ENCODE measurements at regions not wholly inside any gene's neighbourhood (a gene's known extent, or its start where the extent isn't known, plus 50 kb on each side); places are given as distances from the start of the nearest gene placed in this dataset.

DNA sequence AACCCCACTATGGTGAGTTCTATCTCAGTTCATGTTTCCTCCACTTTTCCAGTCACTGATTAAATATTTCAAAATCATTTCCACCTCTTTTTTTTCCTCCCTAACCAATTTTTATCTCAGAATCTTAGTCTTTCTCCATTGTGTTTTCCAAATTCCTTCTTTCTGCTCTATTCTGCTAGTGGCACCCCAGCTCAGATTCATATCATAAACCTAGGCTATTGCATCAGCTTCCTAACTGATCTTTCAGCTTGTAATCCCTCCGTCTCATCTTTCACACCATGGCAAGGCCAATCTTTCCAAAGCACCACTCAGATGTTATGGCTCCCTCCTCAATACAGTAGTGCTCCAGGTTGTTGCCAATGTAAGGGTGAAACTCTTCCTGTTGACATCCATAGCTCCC lies 631.9 kb downstream of the PLPP3 start:
- TF ChIP-seq, protein P1, sequence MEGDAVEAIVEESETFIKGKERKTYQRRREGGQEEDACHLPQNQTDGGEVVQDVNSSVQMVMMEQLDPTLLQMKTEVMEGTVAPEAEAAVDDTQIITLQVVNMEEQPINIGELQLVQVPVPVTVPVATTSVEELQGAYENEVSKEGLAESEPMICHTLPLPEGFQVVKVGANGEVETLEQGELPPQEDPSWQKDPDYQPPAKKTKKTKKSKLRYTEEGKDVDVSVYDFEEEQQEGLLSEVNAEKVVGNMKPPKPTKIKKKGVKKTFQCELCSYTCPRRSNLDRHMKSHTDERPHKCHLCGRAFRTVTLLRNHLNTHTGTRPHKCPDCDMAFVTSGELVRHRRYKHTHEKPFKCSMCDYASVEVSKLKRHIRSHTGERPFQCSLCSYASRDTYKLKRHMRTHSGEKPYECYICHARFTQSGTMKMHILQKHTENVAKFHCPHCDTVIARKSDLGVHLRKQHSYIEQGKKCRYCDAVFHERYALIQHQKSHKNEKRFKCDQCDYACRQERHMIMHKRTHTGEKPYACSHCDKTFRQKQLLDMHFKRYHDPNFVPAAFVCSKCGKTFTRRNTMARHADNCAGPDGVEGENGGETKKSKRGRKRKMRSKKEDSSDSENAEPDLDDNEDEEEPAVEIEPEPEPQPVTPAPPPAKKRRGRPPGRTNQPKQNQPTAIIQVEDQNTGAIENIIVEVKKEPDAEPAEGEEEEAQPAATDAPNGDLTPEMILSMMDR (IDR thresholded peaks at IDR 0.05), result no peak
- no peak for TF ChIP-seq POLR2AphosphoS5 (IDR thresholded peaks at IDR 0.05)
- no peak for TF ChIP-seq POLR2A (IDR thresholded peaks at IDR 0.05)

Measured in prostate gland (tissue), 2 donors.